HG02763 (cell line): ENCODE measurements at regions not wholly inside any gene's neighbourhood (a gene's known extent, or its start where the extent isn't known, plus 50 kb on each side); places are given as distances from the start of the nearest gene placed in this dataset.
A peak's percentile ranks its signal among the peaks of the same experiment; 100 is the strongest.
"Not testable (repeated sequence)": the region's sequence is repeated elsewhere in the genome, so short reads cannot be mapped to it uniquely, and the experiment has no call there.

Experiments used
- ATAC-seq: cut with Tn5 transposase; IDR thresholded peaks from one replicate; pipeline ENCODE4 v1.9.1; 2021; ENCODE audit warnings: mild to moderate bottlenecking, moderate library complexity; ENCODE audit not compliant: unreplicated experiment

DNA sequence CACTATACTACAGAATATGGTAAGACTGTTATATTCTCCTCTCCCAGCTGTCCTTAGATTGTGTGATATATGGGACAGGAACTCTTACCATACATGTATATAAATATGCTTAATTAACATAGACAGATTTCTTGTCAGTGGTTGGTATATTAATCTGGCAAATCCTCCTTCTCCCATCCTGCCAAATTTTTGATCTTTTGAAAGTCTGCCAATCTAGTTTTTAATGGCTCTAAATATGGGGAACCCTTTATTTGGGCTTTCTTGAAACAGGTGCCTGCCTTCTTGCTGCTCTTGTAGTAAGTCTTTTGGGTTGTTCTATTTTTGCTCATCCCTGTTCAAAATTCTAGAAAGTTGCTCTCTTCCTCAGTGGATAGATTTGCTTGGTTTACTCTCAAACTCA, 63.5 kb downstream of the SPATA31D1 start:
- no peak for ATAC-seq

DNA sequence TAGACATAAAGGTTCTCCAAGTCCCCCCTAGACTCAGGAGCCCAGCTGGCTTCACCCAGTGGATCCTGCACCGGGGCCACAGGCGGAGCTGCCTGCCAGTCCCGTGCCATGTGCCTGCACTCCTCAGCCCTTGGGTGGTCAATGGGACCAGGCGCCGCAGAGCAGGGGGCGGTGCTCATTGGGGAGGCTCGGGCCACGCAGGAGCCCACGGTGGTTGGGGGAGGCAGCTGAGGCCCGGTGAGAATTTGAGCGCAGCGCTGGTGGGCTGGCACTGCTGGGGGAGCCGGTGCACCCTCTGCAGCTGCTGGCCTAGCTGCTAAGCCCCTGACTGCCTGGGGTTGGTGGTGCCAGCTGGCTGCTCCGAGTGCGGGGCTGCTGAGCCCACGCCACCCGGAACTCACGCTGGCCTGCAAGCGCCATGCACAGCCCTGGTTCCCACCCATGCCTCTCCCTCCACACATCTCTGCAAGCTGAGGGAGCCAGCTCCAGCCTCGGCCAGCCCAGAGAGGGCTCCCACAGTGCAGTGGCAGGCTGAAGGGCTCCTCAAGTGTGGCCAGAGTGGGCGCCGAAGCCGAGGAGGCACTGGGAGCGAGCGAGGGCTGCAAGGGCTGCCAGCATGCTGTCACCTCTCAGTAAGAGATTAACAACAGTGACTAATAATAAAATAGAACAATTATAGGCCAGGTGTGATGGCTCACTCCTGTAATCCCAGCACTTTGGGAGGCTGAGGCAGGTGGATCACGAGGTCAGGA, 65.9 kb downstream of the SPATA31D1 start:
- ATAC-seq: no peak

DNA sequence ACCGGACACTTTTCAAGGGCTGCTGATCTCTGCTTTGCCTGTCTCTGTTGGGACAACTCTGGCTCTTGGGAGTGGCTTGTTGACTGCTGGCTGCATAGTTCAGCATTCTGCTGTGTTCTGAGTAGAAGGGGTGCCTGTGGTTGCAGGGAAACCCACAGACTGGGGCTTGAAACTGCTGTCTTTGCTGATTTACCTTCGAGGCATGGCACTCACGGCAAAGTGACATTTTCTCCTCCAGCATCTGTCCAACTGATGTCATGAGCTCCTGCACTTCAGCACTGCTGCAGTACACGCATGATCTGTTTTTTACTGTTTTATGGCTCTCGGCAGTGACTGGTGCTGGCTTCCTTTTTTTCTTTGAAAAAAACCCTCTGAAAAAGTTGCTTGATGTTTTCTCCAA, 69.2 kb downstream of the SPATA31D1 start:
- no peak for ATAC-seq

DNA sequence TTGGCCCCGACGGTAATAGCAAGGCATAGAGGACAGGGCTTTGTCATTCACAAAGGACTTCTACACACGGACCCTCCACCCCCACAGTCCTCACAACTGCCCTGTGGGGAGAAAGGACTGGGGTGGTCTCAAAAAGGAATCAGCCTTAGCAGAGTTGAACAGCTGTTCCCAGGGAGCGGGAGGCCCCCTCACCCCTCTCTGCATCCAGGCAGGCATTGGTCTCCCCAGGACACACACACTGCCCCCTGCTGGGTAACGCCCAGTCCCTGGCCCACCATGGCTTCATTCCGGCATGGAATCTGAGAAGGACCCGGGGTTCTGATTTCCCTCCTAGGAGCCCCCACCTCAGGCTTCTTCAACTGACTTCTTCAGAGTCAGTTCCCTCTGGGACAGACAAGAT, 73.2 kb downstream of the SPATA31D1 start:
- not testable (repeated sequence) for ATAC-seq

DNA sequence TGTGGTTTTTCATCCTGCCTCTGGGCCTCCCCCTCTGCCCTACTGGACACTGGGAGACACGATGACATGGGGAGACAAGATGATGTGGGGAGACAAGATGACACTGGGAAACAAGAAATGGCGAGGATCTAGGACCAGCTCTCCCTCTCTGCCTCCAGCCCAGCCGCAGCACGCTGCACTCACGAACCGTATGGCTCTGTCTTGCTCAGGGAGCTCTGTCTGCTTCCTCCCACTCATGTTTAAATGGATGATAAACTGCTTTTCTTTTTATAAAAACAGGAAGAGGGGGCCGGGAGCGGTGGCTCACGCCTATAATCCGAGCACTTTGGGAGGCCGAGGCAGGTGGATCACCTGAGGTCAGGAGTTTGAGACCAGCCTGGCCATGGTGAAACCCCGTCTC, 73.7 kb downstream of the SPATA31D1 start:
- no peak for ATAC-seq

DNA sequence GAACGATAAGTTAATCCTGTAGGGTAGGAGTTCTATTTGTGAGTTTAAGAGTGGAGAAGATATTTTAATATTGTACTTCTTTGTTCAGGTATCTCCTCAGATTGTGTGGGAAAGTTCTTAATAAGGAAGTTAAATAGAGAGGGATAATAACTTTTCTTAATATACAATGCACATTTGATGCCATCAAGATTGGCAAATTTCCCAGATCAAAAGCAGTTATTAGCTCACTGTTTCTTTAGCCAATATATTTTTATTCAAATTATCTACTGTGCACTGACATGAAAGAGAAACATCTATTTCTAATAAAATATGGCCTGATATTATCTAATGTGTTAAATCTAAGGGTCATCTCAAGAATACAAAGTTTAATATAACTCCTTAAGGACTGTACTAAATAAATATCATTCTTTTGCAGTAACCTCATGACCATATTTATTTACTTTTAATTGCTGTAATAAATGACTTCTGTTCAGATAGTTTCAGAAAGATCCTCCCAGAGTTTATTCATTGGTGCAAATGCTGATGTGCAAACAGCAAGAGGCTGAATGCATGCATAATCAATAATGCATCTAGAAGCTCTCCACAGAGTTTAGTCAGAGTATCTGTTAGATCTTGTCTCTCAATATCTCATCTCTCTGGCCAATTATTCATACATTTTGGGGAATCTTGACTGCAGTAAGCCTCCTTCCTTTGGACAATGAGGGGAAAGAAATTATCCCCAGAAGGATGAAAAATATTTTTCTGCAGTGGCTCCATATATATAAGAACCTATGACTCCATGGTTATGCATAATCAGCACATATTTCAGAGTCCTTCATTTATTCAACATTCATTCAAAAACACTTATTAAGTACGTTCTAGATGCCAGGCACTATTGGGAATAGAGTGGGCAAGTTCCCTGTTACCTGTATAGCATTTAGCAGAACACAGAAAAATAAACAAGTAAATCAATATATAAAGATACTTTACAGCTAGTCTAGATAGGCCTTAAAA, 85.3 kb downstream of the SPATA31D1 start:
- no peak for ATAC-seq

DNA sequence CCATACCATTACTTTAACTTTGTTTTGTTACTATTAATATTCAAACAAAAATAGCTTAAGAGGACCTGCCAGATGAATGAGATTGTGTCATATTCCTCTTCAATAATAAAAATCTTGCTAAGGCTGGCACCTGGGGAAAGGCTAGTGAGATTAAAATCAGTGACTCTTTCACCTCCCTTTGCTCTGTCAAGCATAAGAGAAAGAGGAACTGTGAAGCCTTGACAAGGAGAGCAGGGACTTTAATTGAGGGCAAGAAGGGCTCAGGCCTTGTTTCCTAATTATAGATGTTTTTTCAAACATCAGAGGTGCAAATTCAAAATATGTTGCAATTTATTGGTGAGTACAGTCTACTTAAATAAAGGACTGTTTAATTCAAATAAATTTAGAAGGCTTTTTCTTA, 91.7 kb downstream of the SPATA31D1 start:
- ATAC-seq: no peak

DNA sequence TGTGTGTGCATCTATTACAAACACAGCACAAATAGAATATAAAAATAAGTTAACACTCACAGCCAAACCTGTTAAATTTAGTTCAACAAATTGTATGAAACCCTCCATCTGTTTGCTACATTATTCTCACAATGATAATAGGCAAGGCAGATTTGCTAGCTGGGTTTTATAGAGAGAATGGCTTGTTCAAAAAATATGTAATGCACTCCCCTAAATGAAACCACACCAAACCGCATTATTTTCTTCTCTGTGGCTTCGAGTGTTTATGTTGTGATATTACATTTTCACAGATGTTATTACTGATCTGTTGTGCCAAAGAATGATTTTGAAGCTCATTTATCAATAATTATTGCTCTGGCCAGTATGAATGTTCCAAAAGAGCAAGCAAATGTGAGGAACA, 92.9 kb downstream of the SPATA31D1 start:
- no peak for ATAC-seq

DNA sequence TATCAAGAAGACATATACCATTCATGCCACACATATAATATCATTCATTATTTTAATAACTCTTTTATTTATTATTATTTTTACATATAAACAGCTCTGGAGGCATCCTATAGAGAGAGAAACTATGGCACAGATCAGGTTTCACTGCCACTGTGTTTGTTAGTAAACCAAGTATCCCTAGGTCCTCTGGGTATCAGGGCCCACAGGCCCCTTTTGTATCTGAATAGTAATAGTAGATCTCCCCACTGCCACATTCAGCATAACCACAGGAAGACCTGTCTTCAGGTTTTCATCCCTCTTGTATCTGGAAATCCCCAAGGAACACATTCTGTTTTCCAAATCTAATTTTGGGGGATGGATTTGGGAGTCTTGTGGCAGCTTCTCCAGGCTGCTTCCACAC, 94.0 kb downstream of the SPATA31D1 start:
- ATAC-seq: no peak

DNA sequence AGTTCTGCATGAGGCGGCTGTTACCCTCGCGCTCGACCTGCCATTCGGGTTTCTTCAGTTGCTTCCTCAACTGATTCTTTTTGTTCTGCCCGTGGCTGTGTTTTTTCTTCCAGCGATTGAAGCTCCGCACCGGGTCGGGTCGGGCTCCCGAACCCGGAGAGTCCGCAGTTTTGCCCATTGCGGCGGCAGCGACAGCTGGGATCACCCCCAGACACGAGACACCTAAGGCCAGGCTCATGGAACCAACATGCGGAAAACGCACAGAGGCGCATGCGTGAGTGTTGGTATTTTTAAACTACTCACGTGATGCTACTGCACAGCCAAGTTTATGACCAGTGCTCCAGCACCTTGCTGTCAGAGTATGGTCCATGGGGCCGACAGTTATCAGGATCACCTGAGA, 100.0 kb downstream of the SPATA31D1 start:
- no peak for ATAC-seq

DNA sequence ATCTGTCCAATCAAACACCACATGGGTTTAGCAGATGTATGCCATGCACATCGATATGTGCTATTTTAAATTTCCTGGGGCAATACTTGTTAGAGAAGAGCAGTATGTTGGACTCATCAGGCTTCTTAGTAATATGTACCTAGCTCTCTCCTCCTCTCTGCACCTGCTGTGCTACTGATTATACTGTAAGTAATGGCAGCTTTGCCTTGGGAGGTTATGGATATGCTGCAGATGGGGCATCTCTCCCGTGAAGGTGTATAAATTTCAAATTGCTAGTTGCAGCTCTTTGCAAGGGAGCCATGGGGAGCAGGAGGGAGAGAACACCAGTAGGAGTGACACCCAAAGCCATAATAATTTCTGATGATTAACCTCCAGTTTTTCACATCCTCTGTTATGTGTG, 101.5 kb downstream of the SPATA31D1 start:
- no peak for ATAC-seq

DNA sequence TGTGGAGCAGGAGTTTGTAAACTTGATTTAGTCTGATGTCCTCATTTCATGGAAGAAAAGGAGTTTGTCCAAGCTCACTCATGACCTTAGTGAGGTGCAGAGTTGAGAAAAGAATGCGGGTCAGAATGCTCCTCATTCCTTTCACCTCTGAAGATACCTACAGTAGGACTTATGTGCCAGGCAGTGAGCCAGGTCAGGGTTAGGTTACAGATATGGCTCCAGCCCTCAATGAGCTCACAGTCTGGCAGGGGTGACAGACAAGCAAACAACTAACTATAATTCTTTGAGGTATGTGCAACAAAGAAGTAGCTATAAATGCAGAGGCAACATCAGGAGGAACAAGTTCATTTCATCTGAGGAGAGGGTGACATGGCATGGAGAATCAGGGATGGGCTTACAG, 102.5 kb downstream of the SPATA31D1 start:
- no peak for ATAC-seq

DNA sequence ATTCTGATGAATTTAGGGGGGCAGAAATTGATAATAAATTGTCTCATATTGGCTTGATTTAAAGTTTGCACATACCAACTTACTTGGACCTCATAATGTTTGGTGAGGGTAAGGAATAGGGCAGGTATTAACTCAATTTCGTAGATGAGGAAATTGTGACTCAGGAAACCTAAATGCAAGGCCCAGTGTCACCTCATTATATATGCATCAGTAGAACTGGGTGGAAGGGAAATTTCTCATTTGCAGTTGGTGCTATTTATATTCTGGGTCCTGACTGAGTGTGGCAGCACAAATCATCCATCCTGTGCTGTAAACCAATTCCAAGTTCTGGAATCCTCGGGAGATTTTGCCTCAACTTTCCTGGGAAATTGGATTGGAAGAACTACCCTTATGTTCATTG, 103.0 kb downstream of the SPATA31D1 start:
- ATAC-seq: peak; percentile 57

DNA sequence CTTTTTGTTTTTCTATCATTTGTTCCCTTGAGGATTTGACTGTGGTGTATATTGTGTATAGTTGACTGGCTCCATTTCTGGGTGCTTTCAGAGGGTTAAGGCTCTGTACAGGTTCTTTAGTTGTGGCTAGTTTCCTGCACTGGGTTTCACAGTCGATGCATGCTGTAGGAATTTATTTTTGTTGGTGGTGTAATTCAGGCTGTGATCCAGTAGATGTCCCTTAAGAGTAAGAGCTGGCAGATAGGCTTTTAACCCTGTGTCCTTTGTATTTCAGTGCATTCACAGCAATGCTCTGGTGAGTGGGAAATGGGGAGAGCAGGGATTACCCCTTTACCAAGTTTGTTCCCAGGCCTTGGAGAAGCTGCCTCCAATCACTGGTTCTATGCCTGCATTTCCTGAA, 112.9 kb downstream of the SPATA31D1 start:
- no peak for ATAC-seq

DNA sequence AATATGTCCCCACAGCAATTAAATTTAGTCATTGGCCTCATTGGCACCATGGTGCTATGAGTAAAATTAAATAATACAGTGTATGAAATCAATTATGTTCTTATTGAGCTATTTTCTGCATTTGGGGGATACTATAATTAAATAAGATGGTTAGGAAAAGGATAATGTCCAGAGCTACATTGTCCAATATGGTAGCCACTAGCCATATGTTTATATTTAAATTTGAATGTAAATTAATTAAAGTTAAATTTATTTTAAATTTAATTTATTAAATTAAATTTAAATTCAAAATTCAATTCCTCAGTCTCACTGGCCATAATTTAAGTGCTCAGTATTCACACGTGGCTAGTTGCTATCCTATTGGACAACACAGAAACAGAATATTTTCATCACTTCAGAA, 115.7 kb downstream of the SPATA31D1 start:
- no peak for ATAC-seq

DNA sequence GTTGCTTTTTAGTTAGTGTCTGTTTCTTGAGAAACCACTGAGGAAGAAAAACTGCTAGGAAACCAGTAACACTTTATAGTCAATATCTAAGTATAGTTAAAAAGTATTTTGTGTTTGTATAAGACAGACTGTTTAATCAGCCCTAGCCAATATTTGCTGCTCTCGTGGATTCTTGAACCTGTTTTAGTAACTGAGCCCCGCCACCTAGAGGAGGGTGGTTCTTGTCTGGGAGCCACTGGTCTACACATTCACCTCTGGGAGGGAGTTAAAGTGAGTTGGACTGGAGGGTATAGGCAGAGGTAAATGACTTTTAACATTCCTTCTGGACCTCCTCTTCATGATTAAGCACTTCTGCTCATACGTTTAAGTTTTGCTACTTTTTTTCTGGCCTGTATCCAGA, 117.2 kb downstream of the SPATA31D1 start:
- ATAC-seq: no peak

DNA sequence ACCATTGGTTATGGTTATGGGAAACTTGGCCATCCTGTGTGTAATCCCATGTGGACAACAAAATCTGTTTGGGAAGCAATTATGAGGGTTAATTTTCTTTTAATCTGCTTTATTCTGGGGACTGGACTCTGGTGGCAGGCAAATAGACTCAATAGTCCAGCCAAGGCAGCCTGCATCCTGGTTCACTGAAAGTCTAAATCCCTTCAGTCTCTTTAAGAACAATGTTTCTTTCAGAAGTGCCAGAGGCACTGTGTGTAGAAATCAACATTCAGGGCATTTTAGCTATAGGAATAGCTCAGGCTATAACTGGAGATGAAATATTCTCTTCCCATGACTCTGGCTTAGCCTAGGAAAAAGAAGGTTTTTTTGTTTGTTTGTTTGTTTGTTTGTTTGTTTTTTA, 118.0 kb downstream of the SPATA31D1 start:
- no peak for ATAC-seq

DNA sequence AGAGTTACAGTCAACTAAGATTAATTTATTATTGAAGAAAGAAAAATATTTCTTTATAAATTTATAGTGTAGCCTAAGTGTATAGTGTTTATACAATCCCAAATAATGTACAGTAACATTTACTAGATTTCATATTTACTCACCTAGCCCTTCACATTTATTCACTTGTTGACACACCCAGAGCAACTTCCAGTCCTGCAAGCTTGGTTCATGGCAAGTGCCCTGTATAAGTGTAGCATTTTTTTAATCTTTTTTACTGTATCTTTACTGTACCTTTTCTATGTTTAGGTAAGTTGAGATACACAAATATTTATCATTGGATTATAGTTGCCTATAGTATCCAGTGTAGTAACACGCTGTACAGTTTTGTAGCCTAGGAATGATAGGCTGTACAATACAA, 119.9 kb downstream of the SPATA31D1 start:
- no peak for ATAC-seq

DNA sequence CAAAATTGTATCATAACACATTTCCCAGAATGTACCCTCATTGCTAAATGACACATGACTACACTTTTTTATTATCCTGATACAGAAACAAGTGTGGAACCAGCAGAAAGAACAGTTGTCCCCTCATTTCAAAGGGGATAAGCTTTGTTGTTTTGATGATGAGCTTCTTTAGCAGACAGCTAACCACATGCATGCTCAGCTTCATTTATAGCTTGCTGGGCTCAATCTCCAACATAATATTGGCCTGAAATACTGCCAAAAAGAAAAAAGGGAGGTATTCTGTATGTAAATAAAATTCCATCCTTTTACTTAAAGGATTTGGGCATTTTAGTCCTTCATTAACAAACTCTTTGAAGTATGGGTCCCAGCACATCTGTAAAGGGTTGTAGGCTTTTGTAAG, 120.4 kb downstream of the SPATA31D1 start:
- ATAC-seq: no peak

DNA sequence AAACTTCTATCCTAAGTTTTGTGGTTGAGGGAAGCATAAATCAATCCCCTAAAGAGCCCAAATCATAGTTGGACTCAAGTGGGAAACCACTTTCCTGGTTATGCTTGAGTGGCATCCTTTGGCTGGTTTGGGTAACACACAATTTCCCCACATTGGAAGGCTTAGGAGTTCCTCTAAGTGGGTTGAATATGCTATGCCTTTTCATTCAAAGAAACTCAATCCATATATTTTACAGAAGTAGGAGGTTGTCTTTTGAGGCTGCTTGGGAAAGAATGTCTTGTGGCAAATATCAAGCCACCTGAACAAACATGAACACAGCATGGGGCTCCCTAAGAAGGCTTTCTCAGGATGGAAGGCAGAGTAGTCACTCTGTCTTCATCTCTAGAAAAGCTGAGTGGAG, 121.1 kb downstream of the SPATA31D1 start:
- no peak for ATAC-seq

DNA sequence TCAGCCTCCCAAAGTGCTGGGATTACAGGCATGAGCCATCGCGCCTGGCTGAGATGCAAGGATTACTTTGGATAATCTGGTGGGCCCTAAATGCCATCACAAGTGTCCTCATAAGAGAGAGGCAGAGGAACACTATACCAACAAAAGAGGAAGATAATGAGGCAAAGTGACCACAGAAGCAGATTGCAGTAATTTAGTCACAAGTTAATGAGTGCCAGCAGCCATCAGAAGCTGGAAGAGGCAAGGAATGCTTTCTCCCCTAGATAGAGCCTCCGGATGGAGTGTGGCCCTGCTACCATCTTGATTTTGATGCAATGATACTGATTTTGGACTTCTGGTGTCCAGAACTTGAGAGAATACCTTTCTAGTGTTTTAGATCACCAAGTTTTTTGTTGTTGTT, 122.3 kb downstream of the SPATA31D1 start:
- ATAC-seq: no peak

DNA sequence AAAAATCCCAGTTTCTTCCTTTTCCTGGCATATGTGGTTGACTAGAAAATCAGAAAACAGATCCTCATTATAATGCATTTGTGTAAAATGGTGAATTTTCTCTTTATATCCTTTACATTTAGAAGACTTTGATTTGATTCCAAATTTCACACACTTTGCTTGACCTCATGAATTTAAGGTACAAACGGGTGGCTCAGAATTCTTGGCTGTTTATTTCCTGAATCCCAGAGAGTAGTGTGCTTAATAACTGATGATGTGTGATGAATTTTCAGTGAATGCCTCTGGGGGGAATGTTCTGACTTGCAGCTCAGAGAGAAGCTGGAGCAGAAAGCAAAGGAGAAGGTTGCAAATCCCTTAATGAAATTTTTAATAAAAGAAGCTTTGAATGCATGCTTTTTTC, 126.8 kb downstream of the SPATA31D1 start:
- no peak for ATAC-seq
